HK-2 (cell line): ENCODE measurements at regions not wholly inside any gene's neighbourhood (a gene's known extent, or its start where the extent isn't known, plus 50 kb on each side); places are given as distances from the start of the nearest gene placed in this dataset.
A peak's percentile ranks its signal among the peaks of the same experiment; 100 is the strongest.
"Not testable (repeated sequence)": the region's sequence is repeated elsewhere in the genome, so short reads cannot be mapped to it uniquely, and the experiment has no call there.

ENCODE experiments used
- DNase-seq: peaks from one replicate; pipeline ENCODE4 v3.0.0-alpha.2; 2018; ENCODE audit not compliant: unreplicated experiment

DNA sequence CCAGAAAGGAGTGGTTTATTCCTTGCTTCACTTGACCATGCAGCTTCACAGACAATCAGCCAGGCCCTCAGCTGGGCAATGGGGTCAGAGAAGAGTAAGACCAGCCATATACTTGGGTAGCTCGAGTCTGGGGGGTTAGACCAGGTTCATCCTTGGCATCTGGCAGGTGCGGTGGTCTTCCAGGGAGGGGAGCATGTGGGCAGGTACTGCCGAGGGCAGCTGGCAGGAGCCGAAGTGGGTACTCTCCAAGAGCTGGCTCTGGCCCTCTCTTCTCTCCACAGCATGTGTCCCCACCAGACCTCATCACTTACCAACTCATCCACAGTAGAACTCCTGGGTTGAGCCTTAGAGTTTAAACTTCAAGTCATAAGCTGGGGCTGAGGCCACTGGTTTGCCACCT is 156.8 kb downstream of the FOXD2 start:
- DNase-seq: no peak

GRCh38 chr1:47596328-47596727 is 158.5 kb downstream of the FOXD2 start:
- no peak for DNase-seq

DNA sequence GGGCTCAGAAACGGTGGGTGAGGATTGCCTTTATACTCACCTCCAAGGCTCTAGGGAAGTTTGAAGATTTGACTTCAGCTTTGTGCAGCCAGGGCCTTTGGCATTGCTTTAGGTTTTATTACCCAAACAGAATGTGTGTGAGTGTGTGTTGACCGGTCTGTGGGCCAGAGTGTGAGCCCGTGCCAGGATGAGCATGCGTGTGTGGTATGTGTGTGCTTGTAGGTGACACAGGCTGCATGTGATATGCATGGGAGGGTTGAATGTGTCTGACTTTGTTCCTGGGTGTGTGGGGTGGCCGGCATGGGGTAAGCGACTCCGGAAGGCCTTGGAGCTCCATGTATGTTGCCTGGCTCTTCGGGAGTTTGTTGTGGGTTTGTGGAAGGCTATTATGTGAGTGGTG is 160.5 kb downstream of the FOXD2 start:
- DNase-seq: no peak

DNA sequence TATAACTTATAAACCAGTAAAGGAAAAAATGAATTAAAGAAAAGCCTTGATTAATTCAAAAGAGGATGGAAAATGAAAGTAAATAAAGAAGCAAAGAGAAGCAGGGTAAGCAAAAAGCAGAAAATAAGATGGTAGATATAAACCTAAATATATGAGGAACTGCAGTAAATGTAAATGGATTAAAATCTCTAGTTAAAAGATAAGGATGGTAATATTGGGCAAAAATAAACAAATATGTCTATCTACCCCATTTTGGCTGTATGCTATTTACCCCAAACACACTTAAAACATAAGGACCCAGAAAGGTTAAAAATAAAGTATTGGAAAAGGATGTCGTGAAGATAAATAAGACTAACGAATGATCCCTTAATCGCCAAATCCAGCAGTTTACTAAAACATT is 161.9 kb downstream of the FOXD2 start:
- no peak for DNase-seq

- DNase-seq: not testable (repeated sequence)
Measured at GRCh38 chr1:47602491-47602890, 164.6 kb downstream of the FOXD2 start.

DNA sequence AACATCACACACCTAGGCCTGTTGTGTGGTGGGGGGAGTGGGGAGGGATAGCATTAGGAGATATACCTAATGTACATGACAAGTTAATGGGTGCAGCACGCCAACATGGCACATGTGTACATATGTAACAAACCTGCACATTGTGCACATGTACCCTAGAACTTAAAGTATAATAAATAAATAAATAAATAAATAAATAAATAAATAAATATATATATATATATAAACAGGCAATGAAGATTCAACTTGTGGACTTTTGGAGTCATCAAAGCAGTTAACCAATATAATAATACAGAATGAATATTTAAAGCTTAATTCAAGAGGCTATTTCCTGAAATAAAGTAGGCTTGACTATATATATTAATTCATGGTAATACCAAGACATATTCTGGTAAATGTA is 167.0 kb downstream of the FOXD2 start:
- DNase-seq: not testable (repeated sequence)

- DNase-seq: no peak
Measured at GRCh38 chr1:47608296-47608875, 170.5 kb downstream of the FOXD2 start.

- no peak for DNase-seq
Measured at GRCh38 chr1:47611992-47612391, 174.1 kb downstream of the FOXD2 start.

- DNase-seq: no peak
Measured at GRCh38 chr1:47612819-47613218, 175.0 kb downstream of the FOXD2 start.

DNA sequence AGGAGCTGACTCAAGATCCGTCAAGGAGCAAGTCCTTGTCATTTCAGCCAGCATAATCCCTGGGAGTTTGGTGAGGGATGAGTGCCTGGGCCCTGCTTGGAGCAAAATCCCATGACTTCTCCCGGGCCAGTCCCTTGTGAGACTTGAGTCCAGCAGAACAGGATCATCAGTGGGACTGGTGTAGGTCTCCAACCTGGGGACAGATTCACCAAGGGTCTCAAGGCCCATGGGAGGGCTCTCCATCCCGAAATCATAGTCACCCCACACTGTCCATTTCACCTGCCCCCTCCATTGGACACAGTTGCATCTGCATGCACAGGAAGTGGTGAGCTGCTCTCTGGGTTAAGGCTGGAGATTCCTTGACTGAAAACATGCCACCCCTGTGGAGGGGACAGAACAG is 178.2 kb downstream of the FOXD2 start:
- DNase-seq: no peak

DNA sequence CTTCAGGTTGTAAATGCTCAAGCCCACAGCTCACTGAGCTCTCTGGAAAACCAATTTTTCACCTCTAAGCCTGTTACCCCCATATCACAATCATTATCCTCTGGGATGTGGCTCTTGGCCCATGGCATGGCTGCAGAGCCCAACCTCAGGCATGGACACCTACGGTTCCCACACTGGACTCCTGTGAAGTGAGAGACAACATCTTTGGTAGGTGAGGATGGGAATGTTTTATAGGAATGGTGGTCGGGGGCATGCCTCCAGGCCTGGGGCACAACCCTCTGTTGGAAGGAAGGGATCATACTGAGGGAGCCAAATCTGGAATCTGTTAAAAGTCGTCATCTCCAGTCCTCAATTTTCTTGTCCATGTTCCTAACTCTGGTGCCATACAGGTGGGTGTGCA is 179.1 kb downstream of the FOXD2 start:
- DNase-seq: no peak

- DNase-seq: no peak
Measured at GRCh38 chr1:47617381-47618221, 179.8 kb downstream of the FOXD2 start.

- no peak for DNase-seq
Measured at GRCh38 chr1:47618222-47618720, 180.4 kb downstream of the FOXD2 start.

DNA sequence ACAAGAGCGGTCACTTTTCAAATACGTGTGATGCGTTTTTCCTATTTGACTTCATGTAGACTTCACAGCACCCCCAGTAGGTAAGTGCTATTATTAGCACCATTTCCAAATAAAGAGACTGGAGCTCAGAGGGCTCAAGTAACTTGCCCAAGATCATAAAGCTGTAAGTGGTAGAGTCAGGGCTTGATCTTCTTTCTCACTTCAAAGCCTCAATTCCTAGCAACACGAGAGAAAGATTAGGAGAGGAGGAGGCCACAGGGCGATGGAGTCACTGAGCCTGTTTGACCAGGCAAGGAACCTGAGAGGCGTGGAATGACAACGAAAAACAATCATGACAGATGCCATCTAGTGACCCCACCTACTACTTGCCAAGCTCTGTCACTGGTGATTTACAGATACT is 181.0 kb downstream of the FOXD2 start:
- no peak for DNase-seq

GRCh38 chr1:47621483-47621882 is 183.6 kb downstream of the FOXD2 start:
- no peak for DNase-seq

- DNase-seq: no peak
Measured at GRCh38 chr1:47621977-47622376, 184.1 kb downstream of the FOXD2 start.

GRCh38 chr1:47622776-47623556 is 185.1 kb downstream of the FOXD2 start:
- DNase-seq: no peak

DNA sequence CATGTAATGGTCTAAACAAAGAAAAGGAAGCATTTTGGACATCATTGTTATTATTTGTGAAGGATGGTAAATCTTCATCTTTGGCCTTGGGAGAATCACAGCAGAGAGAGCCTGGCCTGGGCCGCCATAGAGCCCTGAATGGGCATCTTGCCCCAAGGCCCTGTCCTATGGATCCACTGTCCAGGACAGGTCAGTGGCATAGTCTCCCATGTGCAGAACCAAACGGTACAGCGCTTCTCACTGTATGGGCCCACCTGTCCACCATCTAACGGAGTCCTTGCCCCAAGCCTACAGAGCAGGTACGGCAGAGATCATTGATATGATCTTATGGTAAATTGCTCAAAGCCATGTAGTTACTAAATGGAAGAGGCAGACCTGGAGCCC is 185.7 kb downstream of the FOXD2 start:
- DNase-seq: no peak

DNA sequence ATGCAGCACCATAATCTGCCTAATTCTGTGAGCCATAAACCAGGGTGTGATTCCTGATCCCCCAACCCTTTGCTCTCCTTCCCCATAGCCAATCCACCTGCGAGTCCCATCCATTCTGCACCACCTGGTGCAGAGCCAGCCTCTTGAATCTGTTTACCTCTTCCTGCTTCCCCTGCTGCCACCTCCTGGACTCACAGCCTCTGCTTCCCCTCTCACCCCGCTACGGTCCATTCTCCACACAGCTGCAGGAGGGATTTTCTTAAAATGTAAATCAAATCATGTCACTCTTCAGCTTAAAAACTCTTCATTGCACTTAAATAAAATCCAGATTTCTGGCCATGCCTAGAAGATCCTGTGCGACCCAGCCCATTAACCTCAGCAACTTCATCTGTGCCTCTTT is 186.7 kb downstream of the FOXD2 start:
- DNase-seq: peak; percentile 7

DNA sequence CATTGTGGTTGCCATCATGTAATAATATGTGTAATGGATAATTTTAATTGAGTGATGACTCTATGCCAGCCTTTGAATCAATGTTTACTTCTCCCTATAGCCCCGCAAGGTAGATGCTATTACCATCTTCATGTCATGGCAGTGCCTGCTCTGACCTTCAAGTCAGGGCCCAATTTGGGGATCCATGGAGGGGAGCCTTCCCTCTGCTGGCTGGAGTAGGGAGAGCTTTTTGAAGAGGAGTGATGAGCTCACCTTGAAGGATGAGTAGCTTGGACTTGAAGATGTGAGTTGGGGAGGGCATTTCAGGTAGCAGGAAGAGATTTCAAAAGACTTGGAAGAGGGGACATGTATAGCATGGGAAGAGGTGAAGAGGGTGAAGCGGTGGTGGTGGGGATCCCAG is 189.2 kb downstream of the FOXD2 start:
- DNase-seq: no peak

DNA sequence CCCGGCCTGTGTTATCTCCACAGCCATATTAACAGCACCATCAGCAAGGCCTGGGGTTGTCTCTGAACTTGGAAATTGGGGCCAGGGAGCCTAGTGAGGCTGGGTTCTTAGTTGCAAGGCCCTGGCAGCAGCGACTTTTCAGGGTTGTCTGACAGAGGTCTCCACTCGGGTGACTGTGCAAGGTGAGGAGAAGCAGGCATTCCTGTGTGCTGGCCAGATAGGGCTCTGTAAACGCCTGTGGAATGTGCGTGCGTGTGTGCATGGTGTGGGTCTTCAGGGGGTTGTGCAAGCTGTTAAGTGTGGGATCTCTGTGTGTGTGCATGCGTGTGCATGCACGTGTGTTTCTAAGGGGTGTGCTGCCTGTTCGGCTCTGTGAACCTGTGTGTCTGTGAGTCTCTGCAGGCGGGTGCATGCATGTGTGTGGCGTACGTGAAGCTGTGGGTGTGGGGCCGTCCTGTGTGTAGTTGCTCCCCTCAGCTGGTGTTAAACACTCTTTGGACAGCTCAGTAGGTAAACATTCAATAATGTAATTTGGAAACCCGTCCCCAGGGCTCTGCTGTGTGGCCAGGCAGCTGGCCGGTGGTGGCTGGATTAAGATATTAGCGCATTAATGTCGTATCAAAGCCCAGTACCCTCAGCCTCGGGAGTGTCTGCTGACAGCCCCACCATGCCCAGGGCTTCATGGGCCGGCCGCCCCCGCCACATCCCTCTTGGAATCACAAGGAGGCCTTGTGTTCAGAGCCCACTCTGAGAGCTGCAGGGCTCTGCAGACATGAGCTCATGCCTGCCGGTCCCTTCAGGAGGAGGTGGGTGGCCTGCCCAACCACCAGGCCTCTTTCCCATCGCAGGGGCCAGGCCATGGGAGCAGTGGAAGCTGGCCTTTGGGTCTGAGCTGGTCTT is 189.9 kb downstream of the FOXD2 start:
- no peak for DNase-seq

- no peak for DNase-seq
Measured at GRCh38 chr1:47629201-47629600, 191.4 kb downstream of the FOXD2 start.
